Trophoblast cell (in vitro differentiated cells and primary cell): ENCODE measurements at regions not wholly inside any gene's neighbourhood (a gene's known extent, or its start where the extent isn't known, plus 50 kb on each side); places are given as distances from the start of the nearest gene placed in this dataset.

ENCODE experiments used
- DNase-seq, 2 donors: peaks; one replicate each; pipeline ENCODE4 v3.0.0-alpha.2; 2016
- H2AFZ ChIP-seq: 2 replicates; pipeline ENCODE4 v1.6.1; 2013; ENCODE audit warnings: low read length, moderate library complexity, mild to moderate bottlenecking; ENCODE audit not compliant: insufficient read depth, poor library complexity
- H2AK5ac ChIP-seq: 2 replicates; pipeline ENCODE4 v1.6.1; 2013; ENCODE audit warnings: mild to moderate bottlenecking, low read length
- H2BK120ac ChIP-seq: 2 replicates; pipeline ENCODE4 v1.6.1; 2013; ENCODE audit warnings: low read length, mild to moderate bottlenecking, moderate library complexity; ENCODE audit not compliant: insufficient read depth, poor library complexity
- H2BK12ac ChIP-seq: 2 replicates; pipeline ENCODE4 v1.6.1; 2013; ENCODE audit warnings: mild to moderate bottlenecking, low read length, moderate library complexity
- H2BK5ac ChIP-seq: 2 replicates; pipeline ENCODE4 v1.6.1; 2013; ENCODE audit warnings: low read length, low read depth, moderate library complexity, mild to moderate bottlenecking; ENCODE audit not compliant: poor library complexity
- H3K14ac ChIP-seq: 2 replicates; pipeline ENCODE4 v1.6.1; 2013; ENCODE audit warnings: mild to moderate bottlenecking, low read length
- H3K18ac ChIP-seq: 2 replicates; pipeline ENCODE4 v1.6.1; 2013; ENCODE audit warnings: mild to moderate bottlenecking, low read length
- H3K23ac ChIP-seq: 2 replicates; pipeline ENCODE4 v1.6.1; 2013; ENCODE audit warnings: low read length
- H3K27ac ChIP-seq: 2 replicates; pipeline ENCODE4 v1.5.1; 2013; ENCODE audit warnings: low read depth, mild to moderate bottlenecking, inconsistent platforms, low read length, moderate library complexity
- H3K27me3 ChIP-seq: 2 replicates; pipeline ENCODE4 v1.6.1; 2013; ENCODE audit warnings: inconsistent platforms, mild to moderate bottlenecking, low read length, moderate library complexity; ENCODE audit not compliant: insufficient read depth
- H3K36me3 ChIP-seq, 2 experiments: 1 replicate in 1 of 2; 2 replicates in 1 of 2; pipeline ENCODE4 v1.6.1; 2013; ENCODE audit warnings: low read length in 2 of 2, mild to moderate bottlenecking in 2 of 2, moderate library complexity in 1 of 2; ENCODE audit not compliant: insufficient read depth in 2 of 2, control insufficient read depth in 1 of 2
- H3K4ac ChIP-seq: 2 replicates; pipeline ENCODE4 v1.6.1; 2013; ENCODE audit warnings: low read depth, mild to moderate bottlenecking, low read length, moderate library complexity
- H3K4me1 ChIP-seq, 2 experiments: 1 replicate in 1 of 2; 2 replicates in 1 of 2; pipeline ENCODE4 v1.6.1; 2013; ENCODE audit warnings: low read length in 2 of 2, mild to moderate bottlenecking in 2 of 2, moderate library complexity in 1 of 2; ENCODE audit not compliant: insufficient read depth in 2 of 2, control insufficient read depth in 1 of 2
- H3K4me2 ChIP-seq: 2 replicates; pipeline ENCODE4 v1.6.1; 2013; ENCODE audit warnings: inconsistent platforms, mild to moderate bottlenecking, low read length, moderate library complexity
- H3K4me3 ChIP-seq: 2 replicates; pipeline ENCODE4 v1.5.1; 2013; ENCODE audit warnings: mild to moderate bottlenecking, low read depth, low read length, inconsistent platforms
- H3K79me1 ChIP-seq: one replicate; pipeline ENCODE4 v1.6.1; 2013; ENCODE audit warnings: low read length
- H3K79me2 ChIP-seq: 2 replicates; pipeline ENCODE4 v1.6.1; 2013; ENCODE audit warnings: low read length, mild to moderate bottlenecking; ENCODE audit not compliant: control insufficient read depth, insufficient read depth, poor library complexity
- H3K9ac ChIP-seq: 2 replicates; pipeline ENCODE4 v1.6.1; 2013; ENCODE audit warnings: mild to moderate bottlenecking, low read length
- H3K9me3 ChIP-seq: 2 replicates; pipeline ENCODE4 v1.6.1; 2013; ENCODE audit warnings: low read depth, mild to moderate bottlenecking, control low read depth, inconsistent platforms, low read length; ENCODE audit not compliant: insufficient read depth
- H4K12ac ChIP-seq: 2 replicates; pipeline ENCODE4 v1.6.1; 2013; ENCODE audit warnings: low read depth, mild to moderate bottlenecking, low read length, moderate library complexity
- H4K8ac ChIP-seq: 2 replicates; pipeline ENCODE4 v1.6.1; 2013; ENCODE audit warnings: low read depth, mild to moderate bottlenecking, low read length, moderate library complexity
- H4K91ac ChIP-seq: one replicate; pipeline ENCODE4 v1.6.1; 2013; ENCODE audit warnings: low read depth, mild to moderate bottlenecking, low read length, moderate library complexity
- WGBS: extraction: QIAGEN DNeasy Blood & Tissue Kit; methylation state at CpG from one replicate; pipeline ENCODE4 v1.1.7; 2013; ENCODE audit warnings: missing lambda C conversion rate; ENCODE audit not compliant: insufficient read length, insufficient coverage; ENCODE audit errors: extremely low coverage; 5-methylcytosine and 5-hydroxymethylcytosine counted together

GRCh38 chr13:104871456-104871855, 1664.0 kb downstream of the EFNB2 start:
- Histone ChIP-seq H2BK120ac (no peak overlapping the region), H2BK5ac (no peak overlapping the region), H3K9ac (no peak overlapping the region), H3K4me2 (no peak overlapping the region), H3K4ac (no peak overlapping the region), H2AK5ac (no peak overlapping the region), H3K4me1 (no peaks in the 10 kb centered on the region), H3K27me3 (no peaks in the 10 kb centered on the region), H3K79me2 (no peaks in the 10 kb centered on the region), H4K12ac (no peak overlapping the region), H3K27ac (no peak overlapping the region), H2BK12ac (no peak overlapping the region), H3K79me1 (no peaks in the 10 kb centered on the region), H4K8ac (no peak overlapping the region), H3K9me3 (no peaks in the 10 kb centered on the region), H4K91ac (no peak overlapping the region), H3K23ac (no peak overlapping the region), H2AFZ (no peak overlapping the region), H3K18ac (no peak overlapping the region), H3K36me3 (no peaks in the 10 kb centered on the region), H3K14ac (no peak overlapping the region), H3K4me3 (no peak overlapping the region)
- DNase-seq, result no peak
- WGBS, result no CpG with 5 or more reads among the region's 3 CpGs

GRCh38 chr13:104869501-104869900, 1666.0 kb downstream of the EFNB2 start:
- H2AK5ac ChIP-seq, result no peak overlapping the region

GRCh38 chr13:104868806-104869205, 1666.7 kb downstream of the EFNB2 start:
- Histone ChIP-seq H3K23ac (no peak overlapping the region), H3K4ac (no peak overlapping the region), H3K9me3 (no peaks in the 10 kb centered on the region), H3K14ac (no peak overlapping the region), H3K4me2 (no peak overlapping the region), H4K12ac (no peak overlapping the region), H3K4me3 (no peak overlapping the region), H2AFZ (no peak overlapping the region), H2BK5ac (no peak overlapping the region), H2AK5ac (no peak overlapping the region), H3K79me1 (no peaks in the 10 kb centered on the region), H3K18ac (no peak overlapping the region), H3K36me3 (no peaks in the 10 kb centered on the region), H2BK120ac (no peak overlapping the region), H3K27me3 (no peaks in the 10 kb centered on the region), H3K79me2 (no peaks in the 10 kb centered on the region), H2BK12ac (no peak overlapping the region), H4K8ac (no peak overlapping the region), H4K91ac (no peak overlapping the region), H3K4me1 (no peaks in the 10 kb centered on the region), H3K9ac (no peak overlapping the region), H3K27ac (no peak overlapping the region)
- DNase-seq, result no peak
- WGBS, result no CpG with 5 or more reads among the region's 2 CpGs

More at GRCh38 chr13:104869501-104869900, 1666.0 kb downstream of the EFNB2 start:
- H3K14ac ChIP-seq, result no peak overlapping the region
- no peak overlapping the region for H2BK5ac ChIP-seq
- H3K27me3 ChIP-seq, result no peaks in the 10 kb centered on the region
- no peak overlapping the region for H3K4ac ChIP-seq
- H3K79me2 ChIP-seq, result no peaks in the 10 kb centered on the region
- no peaks in the 10 kb centered on the region for H3K4me1 ChIP-seq
- H3K4me2 ChIP-seq, result no peak overlapping the region
- H2BK120ac ChIP-seq, result no peak overlapping the region
- no peak overlapping the region for H4K12ac ChIP-seq
- DNase-seq, result peak in 1 of 2 donors; percentile 8
- H3K27ac ChIP-seq, result no peak overlapping the region
- no peak overlapping the region for H2BK12ac ChIP-seq
- no peaks in the 10 kb centered on the region for H3K9me3 ChIP-seq
- H4K91ac ChIP-seq, result no peak overlapping the region
- no peak overlapping the region for H3K4me3 ChIP-seq
- H3K23ac ChIP-seq, result no peak overlapping the region
- H4K8ac ChIP-seq, result no peak overlapping the region
- H3K9ac ChIP-seq, result no peak overlapping the region
- H3K79me1 ChIP-seq, result no peaks in the 10 kb centered on the region
- H3K36me3 ChIP-seq, result no peaks in the 10 kb centered on the region
- no peak overlapping the region for H2AFZ ChIP-seq
- H3K18ac ChIP-seq, result no peak overlapping the region

- no peak overlapping the region for H2BK12ac ChIP-seq
- no peak overlapping the region for H2AK5ac ChIP-seq
- no peaks in the 10 kb centered on the region for H3K79me1 ChIP-seq
- no peak overlapping the region for H4K91ac ChIP-seq
- H3K18ac ChIP-seq, result no peak overlapping the region
- no peak overlapping the region for H3K4me3 ChIP-seq
- no peak overlapping the region for H2BK5ac ChIP-seq
- H3K4me2 ChIP-seq, result no peak overlapping the region
- no peak overlapping the region for H3K27ac ChIP-seq
- H3K9ac ChIP-seq, result no peak overlapping the region
- no peaks in the 10 kb centered on the region for H3K36me3 ChIP-seq
- no peaks in the 10 kb centered on the region for H3K27me3 ChIP-seq
- H3K4me1 ChIP-seq, result no peaks in the 10 kb centered on the region
- no peak overlapping the region for H4K8ac ChIP-seq
- H2AFZ ChIP-seq, result no peak overlapping the region
- H3K4ac ChIP-seq, result no peak overlapping the region
- H3K79me2 ChIP-seq, result no peaks in the 10 kb centered on the region
- H3K14ac ChIP-seq, result no peak overlapping the region
- DNase-seq, result no peak
- no peak overlapping the region for H4K12ac ChIP-seq
- no peak overlapping the region for H2BK120ac ChIP-seq
- no peak overlapping the region for H3K23ac ChIP-seq
- H3K9me3 ChIP-seq, result no peaks in the 10 kb centered on the region
- WGBS, result no CpG with 5 or more reads among the region's 1 CpG
Observed at GRCh38 chr13:104855581-104855980, 1679.9 kb downstream of the EFNB2 start.
